ENCODE measurements at regions not wholly inside any gene's neighbourhood (a gene's known extent, or its start where the extent isn't known, plus 50 kb on each side); places are given as distances from the start of the nearest gene placed in this dataset.
"Not testable (repeated sequence)": the region's sequence is repeated elsewhere in the genome, so short reads cannot be mapped to it uniquely, and the experiment has no call there.

DNA sequence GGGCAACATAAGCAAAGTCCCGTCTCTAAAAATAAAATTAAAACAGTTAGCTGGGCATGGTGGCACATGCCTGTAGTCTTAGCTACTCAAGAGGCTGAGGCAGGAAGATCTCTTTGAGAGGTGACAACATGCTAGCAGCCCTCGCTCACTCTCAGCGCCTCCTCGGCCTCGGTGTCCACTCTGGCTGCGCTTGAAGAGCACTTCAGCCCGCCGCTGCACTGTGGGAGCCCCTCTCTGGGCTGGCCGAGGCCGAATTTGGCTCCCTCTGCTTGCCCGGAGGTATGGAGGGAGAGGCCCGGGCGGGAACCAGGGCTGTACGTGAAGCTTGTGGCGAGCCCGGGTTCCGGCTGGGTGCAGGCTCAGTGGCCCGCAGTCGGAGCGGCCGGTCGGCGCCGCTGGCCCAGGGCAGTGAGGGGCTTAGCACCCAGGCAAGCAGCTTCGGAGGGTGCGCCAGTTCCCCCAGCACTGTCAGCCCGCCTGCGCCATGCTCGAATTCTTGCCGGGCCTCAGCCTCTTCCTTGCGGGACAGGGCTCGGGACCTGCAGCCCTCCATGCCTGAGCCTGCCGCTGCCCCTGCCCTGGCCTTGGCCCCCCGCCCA, 138.3 kb downstream of the MAP3K21 start:
- no peaks in the 10 kb centered on the region for H3K36me3 ChIP-seq
- H3K4me3 ChIP-seq = no peak overlapping the region
- DNase-seq = no peak
- H3K27me3 ChIP-seq = peaks cover 4% of the 10 kb centered on the region; the same call in 1 of the 2 replicates
- H3K9me3 ChIP-seq = no peaks in the 10 kb centered on the region; the same call in 1 of the 2 replicates

GRCh38 chr1:233470741-233471499, 143.0 kb upstream of the KCNK1 start:
- DNase-seq = no peak
- Histone ChIP-seq H3K36me3 (no peaks in the 10 kb centered on the region), H3K9me3 (peaks cover 12% of the 10 kb centered on the region), H3K27me3 (no peaks in the 10 kb centered on the region), H3K4me3 (no peak overlapping the region)

DNA sequence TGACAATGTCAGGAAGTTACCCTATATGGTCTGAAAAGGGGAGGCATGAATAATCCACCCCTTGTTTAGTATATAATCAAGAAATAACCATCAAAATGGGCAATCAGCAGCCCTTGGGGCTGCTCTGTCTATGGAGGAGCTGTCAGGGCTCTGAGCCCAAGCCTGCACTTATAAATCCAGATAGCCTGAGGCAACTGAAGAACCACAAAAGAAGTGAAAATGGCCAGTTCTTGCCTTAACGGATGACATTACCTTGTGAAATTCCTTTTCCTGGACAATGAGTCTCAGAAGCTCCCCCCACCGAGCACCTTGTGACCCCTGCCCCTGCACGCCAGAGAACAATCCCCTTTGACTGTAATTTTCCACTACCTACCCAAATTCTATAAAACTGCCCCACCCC, 142.1 kb upstream of the KCNK1 start:
- not testable (repeated sequence) for H3K27me3 ChIP-seq, DNase-seq, H3K4me3 ChIP-seq, H3K36me3 ChIP-seq
- H3K9me3 ChIP-seq = peaks cover 12% of the 10 kb centered on the region

GRCh38 chr1:233472796-233473195, 141.1 kb upstream of the KCNK1 start:
- H3K27me3 ChIP-seq, DNase-seq: not testable (repeated sequence)

DNA sequence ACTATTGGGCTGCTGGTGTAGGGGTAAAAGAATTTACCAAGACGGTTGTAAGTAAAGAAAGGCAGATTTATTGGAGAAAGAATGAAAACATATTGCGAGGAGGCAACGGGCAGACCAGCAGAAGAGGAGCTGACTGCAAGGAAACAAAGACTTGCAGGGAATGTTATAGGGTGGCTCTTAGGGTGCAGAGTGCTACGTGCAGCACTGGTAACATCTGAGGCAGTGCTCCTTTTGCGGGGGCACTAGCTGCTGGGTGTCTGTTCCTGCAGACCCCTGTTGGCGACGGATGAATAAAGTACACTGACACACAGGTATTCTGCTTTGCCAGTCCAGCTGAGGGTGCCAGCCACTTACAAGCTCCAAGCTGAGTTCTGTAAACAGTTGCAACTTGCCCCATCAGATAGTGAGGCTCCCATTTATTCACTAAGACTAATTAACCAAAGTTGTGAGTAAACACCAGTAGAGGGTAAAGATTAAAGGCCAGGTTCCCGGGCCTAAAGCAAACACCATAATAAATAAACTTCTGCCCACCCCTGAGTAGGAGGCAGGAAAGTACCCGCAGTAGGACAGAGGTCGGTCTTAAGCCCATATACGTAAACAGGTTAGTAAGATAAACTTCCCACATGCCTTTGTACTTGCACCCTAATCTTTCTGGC, 140.2 kb upstream of the KCNK1 start:
- no peaks in the 10 kb centered on the region for H3K36me3 ChIP-seq
- no peaks in the 10 kb centered on the region for H3K27me3 ChIP-seq

More at GRCh38 chr1:233472796-233473195, 141.1 kb upstream of the KCNK1 start:
- H3K36me3 ChIP-seq, H3K4me3 ChIP-seq: not testable (repeated sequence)
- H3K9me3 ChIP-seq = peaks cover 12% of the 10 kb centered on the region

DNA sequence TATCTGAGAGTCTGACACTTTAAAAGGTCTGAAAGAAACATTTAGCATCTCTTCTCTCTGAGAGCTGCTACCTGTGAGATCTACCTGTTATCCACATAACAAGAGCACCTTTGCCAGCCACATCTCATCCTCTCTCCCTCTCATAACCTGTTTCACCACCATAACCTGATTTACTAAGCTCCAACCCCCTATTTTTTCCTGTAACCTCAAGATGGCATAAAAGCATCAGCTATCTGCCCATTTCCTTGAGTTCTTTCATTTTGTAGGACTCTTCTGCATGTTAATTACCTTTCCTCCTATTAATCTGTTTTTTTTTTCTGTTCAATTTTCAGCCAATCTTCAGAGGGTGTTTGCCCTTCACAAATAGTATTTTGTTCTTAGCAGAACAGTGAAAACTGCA, 136.5 kb upstream of the KCNK1 start:
- H3K36me3 ChIP-seq = no peaks in the 10 kb centered on the region
- no peak for DNase-seq
- H3K4me3 ChIP-seq = no peak overlapping the region
- H3K9me3 ChIP-seq = no peaks in the 10 kb centered on the region; the same call in 1 of the 2 replicates
- no peaks in the 10 kb centered on the region for H3K27me3 ChIP-seq

More for the DNA sequence above, 140.2 kb upstream of the KCNK1 start:
- Histone ChIP-seq H3K4me3 (no peak overlapping the region), H3K9me3 (peaks cover 12% of the 10 kb centered on the region)
- no peak for DNase-seq

DNA sequence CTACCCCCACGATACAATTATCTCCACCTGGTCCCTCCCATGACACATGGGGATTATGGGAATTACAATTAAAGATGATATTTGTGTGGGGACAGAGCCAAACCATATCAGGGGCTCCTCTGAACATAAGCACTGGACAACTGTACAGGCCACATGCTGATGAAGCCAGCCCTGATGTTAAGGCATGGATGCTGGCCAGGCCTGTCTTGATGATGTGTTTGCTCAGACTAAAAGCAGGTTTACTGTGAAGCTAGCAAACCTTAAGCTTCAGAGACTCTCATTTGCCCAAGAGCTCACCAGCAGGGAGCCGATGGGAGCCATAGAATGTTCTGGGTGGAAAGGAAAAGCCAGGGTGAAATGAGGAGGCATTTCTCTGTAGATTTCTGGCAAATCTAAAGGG, 135.3 kb upstream of the KCNK1 start:
- DNase-seq = no peak
- Histone ChIP-seq H3K36me3 (no peaks in the 10 kb centered on the region), H3K27me3 (no peaks in the 10 kb centered on the region), H3K4me3 (no peak overlapping the region), H3K9me3 (no peaks in the 10 kb centered on the region)

- no peak for DNase-seq
- H3K36me3 ChIP-seq = no peaks in the 10 kb centered on the region
- H3K27me3 ChIP-seq = no peaks in the 10 kb centered on the region
- H3K9me3 ChIP-seq = no peaks in the 10 kb centered on the region
- H3K4me3 ChIP-seq = no peak overlapping the region
Observed at GRCh38 chr1:233479110-233479890, 134.6 kb upstream of the KCNK1 start.

GRCh38 chr1:233480198-233480597, 133.7 kb upstream of the KCNK1 start:
- no peaks in the 10 kb centered on the region for H3K9me3 ChIP-seq
- H3K36me3 ChIP-seq = no peaks in the 10 kb centered on the region
- H3K4me3 ChIP-seq = no peak overlapping the region
- no peaks in the 10 kb centered on the region for H3K27me3 ChIP-seq
- peak; percentile 19 for DNase-seq

DNA sequence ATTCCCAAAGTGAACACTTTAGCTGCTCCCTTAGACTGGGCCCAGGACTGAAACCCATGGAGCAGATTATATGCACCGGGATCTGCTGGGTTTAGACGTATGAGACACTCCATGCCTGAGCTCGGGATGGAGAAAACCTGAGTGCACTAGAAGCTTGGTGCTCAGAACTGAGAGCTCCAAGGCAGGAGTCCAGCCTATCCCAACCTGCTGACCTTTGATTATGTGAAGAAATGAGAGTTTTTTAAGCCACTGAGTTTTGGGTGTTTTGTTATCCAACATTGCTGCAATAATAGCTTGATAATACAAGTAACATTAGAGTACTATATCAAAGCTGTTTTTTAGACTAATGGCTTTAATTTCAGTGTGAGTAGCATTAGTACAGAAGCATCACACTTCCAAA, 131.5 kb upstream of the KCNK1 start:
- DNase-seq = no peak
- Histone ChIP-seq H3K9me3 (no peaks in the 10 kb centered on the region), H3K27me3 (no peaks in the 10 kb centered on the region), H3K4me3 (no peak overlapping the region), H3K36me3 (no peaks in the 10 kb centered on the region)

DNA sequence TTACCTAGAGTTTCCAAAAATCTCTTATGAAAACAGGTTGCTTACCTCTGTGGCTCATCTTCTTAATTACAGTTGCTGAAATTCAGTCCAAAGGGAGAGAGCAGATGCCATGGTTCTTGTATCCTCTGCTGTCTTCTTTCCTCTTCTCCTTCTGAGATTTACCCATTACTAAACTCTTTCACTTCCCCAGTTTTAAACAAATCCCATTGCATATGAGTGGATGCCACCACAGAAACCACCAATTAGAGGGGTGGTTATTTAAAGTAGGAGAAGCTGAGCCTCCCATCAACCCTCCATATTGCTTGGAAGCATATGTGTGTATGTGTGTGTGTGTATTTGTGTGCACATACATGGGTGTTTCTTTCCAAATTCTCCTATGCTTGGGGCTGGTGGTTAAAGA, 128.5 kb upstream of the KCNK1 start:
- Histone ChIP-seq H3K36me3 (no peaks in the 10 kb centered on the region), H3K27me3 (no peaks in the 10 kb centered on the region), H3K4me3 (no peak overlapping the region), H3K9me3 (no peaks in the 10 kb centered on the region; the same call in 1 of the 2 replicates)
- no peak for DNase-seq

- Histone ChIP-seq H3K4me3 (no peak overlapping the region), H3K9me3 (no peaks in the 10 kb centered on the region; the same call in 1 of the 2 replicates), H3K36me3 (no peaks in the 10 kb centered on the region), H3K27me3 (no peaks in the 10 kb centered on the region)
- DNase-seq = no peak
Observed at GRCh38 chr1:233485809-233486398, 128.0 kb upstream of the KCNK1 start.

DNA sequence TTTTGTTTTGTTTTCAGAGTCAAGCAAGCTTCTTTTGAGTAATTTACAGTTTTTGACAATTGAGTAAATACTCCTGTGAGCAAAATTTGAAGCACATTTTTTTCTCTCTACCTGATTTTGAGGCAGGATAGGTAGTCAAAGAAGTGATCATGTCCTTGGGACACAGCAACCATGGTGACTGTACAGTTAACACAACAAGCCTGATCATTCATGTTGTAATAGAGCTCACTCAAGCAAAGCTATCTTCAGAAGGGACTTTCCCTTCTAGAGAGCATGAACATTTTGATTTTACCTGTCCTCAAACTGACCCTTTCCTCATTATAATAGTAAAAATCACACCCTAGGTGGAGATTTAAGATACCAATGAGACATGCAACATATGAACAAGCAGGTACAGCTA, 126.5 kb upstream of the KCNK1 start:
- Histone ChIP-seq H3K27me3 (peaks cover 2% of the 10 kb centered on the region; the same call in 1 of the 2 replicates), H3K4me3 (no peak overlapping the region), H3K36me3 (no peaks in the 10 kb centered on the region), H3K9me3 (no peaks in the 10 kb centered on the region; the same call in 1 of the 2 replicates)
- DNase-seq = no peak

DNA sequence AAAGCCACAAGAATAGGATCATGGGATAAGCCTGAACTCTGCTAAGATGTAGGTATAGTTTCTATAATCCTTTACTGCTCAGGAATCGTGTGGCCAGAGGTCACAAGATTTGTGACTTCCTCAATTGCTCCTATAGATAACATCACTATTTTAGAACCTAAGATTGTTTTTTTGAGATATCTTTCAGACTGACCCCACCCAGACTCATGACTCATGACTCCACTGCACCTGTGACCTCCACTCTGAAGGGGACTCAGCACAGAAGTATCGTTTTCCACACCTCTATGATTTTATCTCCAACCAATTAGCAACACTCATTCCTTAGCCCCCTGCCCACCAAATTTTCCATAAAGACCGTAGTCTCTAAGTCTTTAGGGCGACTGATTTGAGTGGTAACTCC, 124.5 kb upstream of the KCNK1 start:
- DNase-seq = no peak
- Histone ChIP-seq H3K36me3 (no peaks in the 10 kb centered on the region), H3K27me3 (peaks cover 4% of the 10 kb centered on the region; the same call in 1 of the 2 replicates), H3K9me3 (no peaks in the 10 kb centered on the region; the same call in 1 of the 2 replicates), H3K4me3 (no peak overlapping the region)

GRCh38 chr1:233490488-233490887, 123.4 kb upstream of the KCNK1 start:
- no peaks in the 10 kb centered on the region; the same call in 1 of the 2 replicates for H3K9me3 ChIP-seq

DNA sequence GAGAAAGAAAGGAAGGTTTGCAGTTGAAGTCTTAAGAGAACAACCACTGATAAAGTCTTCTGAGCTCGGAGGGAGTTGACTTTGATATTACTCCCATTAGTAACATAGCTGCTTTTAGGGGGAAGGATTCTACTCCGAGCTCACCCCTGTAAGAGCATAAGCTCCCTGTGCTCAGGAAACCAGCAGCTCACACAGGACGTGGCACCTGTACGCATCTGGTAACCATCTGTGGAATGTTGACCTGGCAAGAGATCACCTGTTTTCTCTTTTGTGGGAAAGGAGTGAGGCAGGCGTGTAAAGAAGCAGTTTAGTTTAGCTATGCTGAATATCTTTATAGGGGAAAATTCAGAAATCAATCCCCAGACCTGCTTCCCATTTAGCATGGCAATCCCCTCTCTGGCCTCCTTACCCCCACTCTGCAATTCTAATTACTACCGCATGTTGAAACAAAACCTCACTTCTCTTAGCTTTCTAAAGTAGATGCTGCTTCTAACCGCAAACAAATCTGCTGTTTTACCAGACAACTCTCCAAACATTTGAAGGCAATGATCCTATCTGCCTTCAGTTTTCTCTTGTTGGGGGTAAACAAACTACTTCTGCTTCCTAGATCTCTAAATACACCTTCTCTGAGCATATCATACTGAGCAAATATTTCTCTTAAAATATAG, 121.8 kb upstream of the KCNK1 start:
- DNase-seq = no peak
- Histone ChIP-seq H3K27me3 (peaks cover 4% of the 10 kb centered on the region; the same call in 1 of the 2 replicates), H3K4me3 (no peak overlapping the region), H3K9me3 (no peaks in the 10 kb centered on the region; the same call in 1 of the 2 replicates), H3K36me3 (no peaks in the 10 kb centered on the region)

More at GRCh38 chr1:233490488-233490887, 123.4 kb upstream of the KCNK1 start:
- H3K27me3 ChIP-seq = peaks cover 4% of the 10 kb centered on the region; the same call in 1 of the 2 replicates
- H3K36me3 ChIP-seq = no peaks in the 10 kb centered on the region
- H3K4me3 ChIP-seq = no peak overlapping the region
- DNase-seq = no peak
